NB4 (cell line): ENCODE measurements at regions not wholly inside any gene's neighbourhood (a gene's known extent, or its start where the extent isn't known, plus 50 kb on each side); places are given as distances from the start of the nearest gene placed in this dataset.

Source experiments
- DNase-seq: peaks from one replicate; pipeline ENCODE4 v3.0.0; 2010; ENCODE audit warnings: low read depth
- H3K4me3 ChIP-seq: one replicate; pipeline ENCODE4 v1.5.1; 2011; ENCODE audit warnings: mild to moderate bottlenecking, low read depth, low read length, moderate library complexity
- MYC ChIP-seq: IDR thresholded peaks from 2 replicates; pipeline ENCODE4 v1.6.1; 2011; ENCODE audit warnings: low read depth, low read length
- POLR2A ChIP-seq: IDR thresholded peaks from 2 replicates; pipeline ENCODE4 v1.6.1; 2011; ENCODE audit warnings: mild to moderate bottlenecking; ENCODE audit not compliant: insufficient read length; ENCODE audit errors: extremely low read depth
- TF ChIP-seq, protein P1 (sequence below): IDR thresholded peaks from 2 replicates; pipeline ENCODE4 v1.6.1; 2011; ENCODE audit warnings: low read depth, low read length
- TF ChIP-seq, protein P2 (sequence below): IDR thresholded peaks from one replicate; pipeline ENCODE4 v1.5.1; 2012; ENCODE audit warnings: low read depth, low read length

DNA sequence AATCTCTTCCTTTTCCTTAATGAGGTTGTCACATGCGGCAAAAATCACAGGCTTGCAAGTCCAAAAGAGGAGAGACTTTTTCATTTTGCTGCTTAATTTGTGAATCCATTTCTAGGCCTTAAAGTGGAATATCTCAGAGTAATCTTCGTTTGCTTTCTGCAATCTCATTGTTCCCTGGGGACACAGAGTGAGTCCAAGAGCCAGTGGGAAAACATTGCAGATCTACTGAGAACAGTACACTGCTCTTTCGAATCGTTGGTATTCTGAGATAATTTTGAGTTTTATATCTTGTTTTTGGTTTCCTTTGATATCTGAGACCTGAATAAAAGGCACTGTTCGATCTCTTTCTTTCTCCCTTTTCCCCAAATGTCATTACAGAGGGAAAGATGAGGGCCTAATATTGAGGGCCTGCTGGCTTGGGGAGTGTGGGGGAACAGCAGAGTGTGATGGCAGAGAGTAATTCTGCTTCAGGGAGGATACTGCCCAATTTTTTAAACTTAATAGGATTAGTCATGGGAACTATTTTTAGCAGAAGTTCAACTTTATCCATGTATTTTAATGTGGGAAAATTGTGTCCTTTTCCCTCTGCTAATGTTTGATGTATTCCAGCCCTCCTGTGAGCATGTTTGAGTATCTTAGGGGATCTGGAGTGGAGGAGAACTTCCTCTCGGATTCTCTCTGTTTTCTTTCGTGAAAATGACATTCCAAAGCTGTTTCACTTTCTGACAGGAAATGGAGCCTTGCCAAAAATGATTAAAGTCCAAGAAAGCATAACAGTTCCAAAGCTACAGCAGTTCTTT lies 418.2 kb upstream of the ZEB2 start:
- no peak for DNase-seq
- no peak overlapping the region for H3K4me3 ChIP-seq

DNA sequence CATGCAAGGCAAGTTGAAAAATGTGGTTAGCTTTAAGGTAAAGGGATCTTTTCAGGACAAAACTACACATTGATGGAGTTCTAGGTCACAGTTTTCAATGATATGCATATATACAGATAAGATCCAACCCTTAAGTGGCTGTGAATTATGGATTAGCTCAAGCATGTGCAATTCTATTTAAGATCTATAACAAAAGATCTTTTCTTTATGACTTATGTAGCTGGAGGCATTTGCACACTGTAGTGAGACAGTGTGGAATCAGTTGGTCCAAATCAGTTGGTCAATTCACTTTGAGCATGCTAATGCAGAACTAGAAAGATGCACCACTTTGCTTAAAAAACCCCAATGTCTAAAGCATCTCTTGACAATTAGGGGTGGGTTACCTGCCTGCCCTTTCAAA lies 417.1 kb upstream of the ZEB2 start:
- TF ChIP-seq, protein P1, sequence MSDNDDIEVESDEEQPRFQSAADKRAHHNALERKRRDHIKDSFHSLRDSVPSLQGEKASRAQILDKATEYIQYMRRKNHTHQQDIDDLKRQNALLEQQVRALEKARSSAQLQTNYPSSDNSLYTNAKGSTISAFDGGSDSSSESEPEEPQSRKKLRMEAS: no peak
- TF ChIP-seq POLR2A: no peak
- DNase-seq: no peak
- H3K4me3 ChIP-seq: no peak overlapping the region

More for the DNA sequence above, 418.2 kb upstream of the ZEB2 start:
- TF ChIP-seq MYC: no peak
- TF ChIP-seq, protein P2, sequence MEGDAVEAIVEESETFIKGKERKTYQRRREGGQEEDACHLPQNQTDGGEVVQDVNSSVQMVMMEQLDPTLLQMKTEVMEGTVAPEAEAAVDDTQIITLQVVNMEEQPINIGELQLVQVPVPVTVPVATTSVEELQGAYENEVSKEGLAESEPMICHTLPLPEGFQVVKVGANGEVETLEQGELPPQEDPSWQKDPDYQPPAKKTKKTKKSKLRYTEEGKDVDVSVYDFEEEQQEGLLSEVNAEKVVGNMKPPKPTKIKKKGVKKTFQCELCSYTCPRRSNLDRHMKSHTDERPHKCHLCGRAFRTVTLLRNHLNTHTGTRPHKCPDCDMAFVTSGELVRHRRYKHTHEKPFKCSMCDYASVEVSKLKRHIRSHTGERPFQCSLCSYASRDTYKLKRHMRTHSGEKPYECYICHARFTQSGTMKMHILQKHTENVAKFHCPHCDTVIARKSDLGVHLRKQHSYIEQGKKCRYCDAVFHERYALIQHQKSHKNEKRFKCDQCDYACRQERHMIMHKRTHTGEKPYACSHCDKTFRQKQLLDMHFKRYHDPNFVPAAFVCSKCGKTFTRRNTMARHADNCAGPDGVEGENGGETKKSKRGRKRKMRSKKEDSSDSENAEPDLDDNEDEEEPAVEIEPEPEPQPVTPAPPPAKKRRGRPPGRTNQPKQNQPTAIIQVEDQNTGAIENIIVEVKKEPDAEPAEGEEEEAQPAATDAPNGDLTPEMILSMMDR: no peak
- TF ChIP-seq, protein P1: no peak
- TF ChIP-seq POLR2A: no peak

DNA sequence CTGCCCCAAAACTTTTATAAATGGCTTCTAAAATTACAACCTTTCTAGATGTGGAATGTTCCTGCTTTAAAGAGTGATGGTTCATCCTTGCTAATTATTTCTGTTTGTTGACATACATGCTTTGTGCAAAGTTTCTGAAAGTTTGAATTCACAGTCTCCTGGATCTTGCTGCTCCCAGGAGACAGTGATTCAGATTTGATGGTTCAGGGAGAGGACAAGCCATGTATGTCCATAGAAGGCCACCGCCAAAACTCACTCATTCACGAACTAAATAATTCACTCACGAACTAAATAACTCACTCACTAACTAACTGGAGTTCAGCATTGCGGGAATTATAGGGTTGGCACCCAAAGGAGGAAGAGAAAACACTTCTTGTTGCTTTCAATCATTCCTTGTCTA lies 416.5 kb upstream of the ZEB2 start:
- H3K4me3 ChIP-seq: no peak overlapping the region
- no peak for TF ChIP-seq MYC
- TF ChIP-seq, protein P1: no peak
- TF ChIP-seq, protein P2: no peak
- no peak for DNase-seq

DNA sequence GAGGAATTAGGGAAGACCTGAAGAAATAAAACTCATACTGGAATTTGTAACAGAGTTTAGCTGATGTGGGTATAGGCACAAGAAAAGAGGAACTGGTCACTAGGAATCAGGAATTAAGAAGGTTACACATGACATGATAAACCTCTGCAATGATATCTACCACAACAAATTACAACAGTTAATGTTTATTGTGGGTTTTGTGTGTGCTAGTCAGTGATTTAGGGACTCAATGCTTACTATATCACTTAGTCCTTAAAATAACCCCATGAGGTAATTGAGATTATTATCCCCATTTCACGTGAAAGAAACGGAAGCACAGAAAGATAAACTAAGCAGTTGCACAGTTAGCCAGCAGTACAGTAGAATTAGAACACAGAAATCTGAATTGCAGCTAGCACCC lies 415.8 kb upstream of the ZEB2 start:
- no peak overlapping the region for H3K4me3 ChIP-seq
- TF ChIP-seq, protein P1: no peak
- peak; percentile 27 for DNase-seq

DNA sequence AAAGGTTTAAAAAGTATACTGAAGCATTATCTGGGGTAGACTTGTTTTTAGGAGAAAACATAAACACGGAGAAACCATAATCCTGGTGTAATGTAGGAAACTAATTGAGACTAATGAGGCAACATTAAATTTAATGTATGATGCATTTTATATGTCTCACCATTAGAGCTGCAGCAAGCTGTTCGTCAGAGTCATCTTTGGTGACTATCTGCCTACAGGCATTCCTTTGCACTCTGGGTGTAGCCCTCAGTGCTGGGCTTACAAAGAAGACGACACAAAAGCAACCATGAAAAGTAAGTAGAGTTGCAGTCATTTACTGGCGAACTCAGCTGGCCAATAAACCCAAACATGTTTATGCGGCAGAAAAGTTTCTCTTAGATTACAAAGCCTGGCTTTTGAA lies 415.3 kb upstream of the ZEB2 start:
- H3K4me3 ChIP-seq: no peak overlapping the region
- TF ChIP-seq, protein P2: no peak
- TF ChIP-seq POLR2A: no peak
- TF ChIP-seq, protein P1: no peak
- TF ChIP-seq MYC: no peak
- DNase-seq: no peak

DNA sequence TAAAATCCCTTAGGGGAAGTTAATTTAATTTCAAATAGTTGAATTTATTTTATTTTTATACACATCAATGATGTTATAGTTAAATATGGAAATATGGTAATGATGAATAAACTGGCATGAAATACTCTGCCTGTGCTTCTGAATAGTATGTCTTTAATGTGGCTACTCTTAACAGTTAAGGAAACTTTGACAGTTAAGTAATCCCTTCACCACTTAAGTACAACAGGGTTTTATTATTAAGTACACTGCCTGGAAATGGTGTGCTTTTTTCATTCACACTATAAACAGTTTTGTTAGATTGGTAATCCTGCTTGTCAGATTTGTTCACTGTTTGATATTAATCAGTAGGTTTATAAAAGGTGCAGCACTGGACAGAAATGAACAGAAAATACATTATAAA lies 412.0 kb upstream of the ZEB2 start:
- DNase-seq: no peak
- TF ChIP-seq, protein P1: no peak
- TF ChIP-seq, protein P2: no peak
- TF ChIP-seq POLR2A (no peak), MYC (no peak)
- H3K4me3 ChIP-seq: no peak overlapping the region

DNA sequence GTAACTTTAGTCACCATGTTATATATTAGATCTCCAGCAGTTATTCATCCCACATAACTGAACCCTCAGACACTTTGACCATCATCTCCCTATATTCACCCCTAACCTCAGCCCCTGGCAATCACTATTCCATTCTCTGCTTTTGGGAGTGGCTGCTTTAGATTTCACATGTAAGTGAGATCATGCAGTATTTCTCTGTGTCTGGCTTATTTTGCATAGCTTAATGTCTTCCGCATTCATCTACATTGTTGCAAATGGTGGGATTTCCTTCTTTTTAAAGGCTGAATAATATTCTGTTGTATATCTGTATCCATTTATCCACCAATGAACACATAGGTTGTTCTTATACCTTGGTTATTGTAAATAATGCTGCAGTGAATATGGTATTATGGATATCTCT lies 411.6 kb upstream of the ZEB2 start:
- no peak overlapping the region for H3K4me3 ChIP-seq
- DNase-seq: no peak
- TF ChIP-seq, protein P1: no peak
- TF ChIP-seq, protein P2: no peak
- no peak for TF ChIP-seq POLR2A
- no peak for TF ChIP-seq MYC
